HG03469 (cell line): ENCODE measurements at regions not wholly inside any gene's neighbourhood (a gene's known extent, or its start where the extent isn't known, plus 50 kb on each side); places are given as distances from the start of the nearest gene placed in this dataset.

Experiments
- ATAC-seq: cut with Tn5 transposase; IDR thresholded peaks from one replicate; pipeline ENCODE4 v1.9.1; 2021; ENCODE audit warnings: mild to moderate bottlenecking, moderate library complexity, moderate number of reproducible peaks; ENCODE audit not compliant: unreplicated experiment

GRCh38 chr17:51486091-51486490 is 225.7 kb downstream of the UTP18 start:
- ATAC-seq: no peak

- ATAC-seq: no peak
Measured at GRCh38 chr17:51486885-51487520, 226.7 kb downstream of the UTP18 start.

GRCh38 chr17:51487947-51488346 is 227.6 kb downstream of the UTP18 start:
- ATAC-seq: no peak

GRCh38 chr17:51491416-51491815 is 231.1 kb downstream of the UTP18 start:
- no peak for ATAC-seq

- no peak for ATAC-seq
Measured at GRCh38 chr17:51493206-51493605, 232.9 kb downstream of the UTP18 start.

- no peak for ATAC-seq
Measured at GRCh38 chr17:51496378-51496777, 236.0 kb downstream of the UTP18 start.

GRCh38 chr17:51499897-51500296 is 239.6 kb downstream of the UTP18 start:
- no peak for ATAC-seq

GRCh38 chr17:51500454-51500853 is 240.1 kb downstream of the UTP18 start:
- ATAC-seq: no peak

GRCh38 chr17:51505450-51505849 is 245.1 kb downstream of the UTP18 start:
- ATAC-seq: no peak

- no peak for ATAC-seq
Measured at GRCh38 chr17:51507444-51507843, 247.1 kb downstream of the UTP18 start.

- no peak for ATAC-seq
Measured at GRCh38 chr17:51508048-51508447, 247.7 kb downstream of the UTP18 start.

- no peak for ATAC-seq
Measured at GRCh38 chr17:51510940-51511339, 250.6 kb downstream of the UTP18 start.

GRCh38 chr17:51512220-51512907 is 252.0 kb downstream of the UTP18 start:
- ATAC-seq: no peak

- ATAC-seq: no peak
Measured at GRCh38 chr17:51516924-51517323, 256.6 kb downstream of the UTP18 start.

- ATAC-seq: no peak
Measured at GRCh38 chr17:51524524-51524923, 264.2 kb downstream of the UTP18 start.

- no peak for ATAC-seq
Measured at GRCh38 chr17:51526507-51526906, 266.2 kb downstream of the UTP18 start.

GRCh38 chr17:51527225-51527982 is 267.1 kb downstream of the UTP18 start:
- ATAC-seq: no peak

GRCh38 chr17:51528111-51528510 is 267.8 kb downstream of the UTP18 start:
- no peak for ATAC-seq

- no peak for ATAC-seq
Measured at GRCh38 chr17:51533219-51533618, 272.9 kb downstream of the UTP18 start.

- ATAC-seq: no peak
Measured at GRCh38 chr17:51533821-51534220, 273.5 kb downstream of the UTP18 start.

GRCh38 chr17:51536627-51537026 is 276.3 kb downstream of the UTP18 start:
- ATAC-seq: no peak

GRCh38 chr17:51537996-51538550 is 277.7 kb downstream of the UTP18 start:
- no peak for ATAC-seq
